CD14-positive monocyte (primary cell): ENCODE measurements at regions not wholly inside any gene's neighbourhood (a gene's known extent, or its start where the extent isn't known, plus 50 kb on each side); places are given as distances from the start of the nearest gene placed in this dataset.

Experiments used
- DNase-seq, 3 donors: peaks; one replicate each; pipeline ENCODE4 v3.0.0-alpha.2; 2011 to 2022
- H2AFZ ChIP-seq: 2 replicates; pipeline ENCODE4 v1.6.0; 2012; ENCODE audit warnings: mild to moderate bottlenecking, low read depth, low read length, inconsistent platforms; ENCODE audit not compliant: insufficient read depth, poor library complexity, severe bottlenecking
- H3K27ac ChIP-seq, 2 donors: 1 replicate in 1 of 2; 2 replicates in 1 of 2; pipeline ENCODE4 v1.5.1; 2012 to 2013; ENCODE audit warnings: low read length in 2 of 2, control low read depth in 1 of 2, inconsistent platforms in 1 of 2, low read depth in 1 of 2, mild to moderate bottlenecking in 1 of 2
- H3K27me3 ChIP-seq, 2 donors: one replicate each; pipeline versions ENCODE4 v1.6.0 to v1.6.1; 2011 to 2013; ENCODE audit warnings: low read length in 2 of 2; ENCODE audit not compliant: control insufficient read depth in 2 of 2, insufficient read depth in 2 of 2
- H3K36me3 ChIP-seq, 2 donors: replicated peaks in 1 of 2; 1 replicate in 1 of 2; 2 replicates in 1 of 2; pipeline versions ENCODE4 v1.5.1 to v1.6.1; 2012 to 2013; ENCODE audit warnings: low read length in 2 of 2, control low read depth in 1 of 2, inconsistent platforms in 1 of 2, mild to moderate bottlenecking in 1 of 2; ENCODE audit not compliant: insufficient read depth in 2 of 2, control insufficient read depth in 1 of 2
- H3K4me1 ChIP-seq, 2 donors: 1 replicate in 1 of 2; 2 replicates in 1 of 2; pipeline versions ENCODE4 v1.5.1 to v1.6.1; 2012 to 2013; ENCODE audit warnings: low read length in 2 of 2, control low read depth in 1 of 2, inconsistent platforms in 1 of 2, mild to moderate bottlenecking in 1 of 2, moderate library complexity in 1 of 2; ENCODE audit not compliant: insufficient read depth in 2 of 2, control insufficient read depth in 1 of 2
- H3K4me2 ChIP-seq: replicated peaks from 2 replicates; pipeline ENCODE3; 2012; ENCODE audit warnings: low read length, moderate library complexity, mild to moderate bottlenecking; ENCODE audit not compliant: poor library complexity, severe bottlenecking; ENCODE audit errors: extremely low read depth
- H3K4me3 ChIP-seq, 3 experiments: fragments of 200-600 bp in 1 of 3; sonication (generic) in 1 of 3; replicated peaks in 1 of 3; 1 replicate in 2 of 3; 2 replicates in 1 of 3; pipeline ENCODE4 v1.5.1; 2011 to 2013; ENCODE audit warnings: low read length in 3 of 3, mild to moderate bottlenecking in 3 of 3, control low read depth in 2 of 3, low read depth in 2 of 3, inconsistent platforms in 1 of 3, moderate library complexity in 1 of 3
- H3K79me2 ChIP-seq: 2 replicates; pipeline ENCODE4 v1.6.0; 2012; ENCODE audit warnings: mild to moderate bottlenecking, control low read depth, inconsistent platforms, low read length, moderate library complexity; ENCODE audit not compliant: insufficient read depth
- H3K9ac ChIP-seq: 2 replicates; pipeline ENCODE4 v1.6.0; 2017; ENCODE audit warnings: low read length, mild to moderate bottlenecking; ENCODE audit not compliant: insufficient read depth, poor library complexity, severe bottlenecking
- H3K9me3 ChIP-seq, 2 donors: replicated peaks in 1 of 2; 1 replicate in 1 of 2; 2 replicates in 1 of 2; pipeline versions ENCODE4 v1.5.1 to v1.6.1; 2012 to 2013; ENCODE audit warnings: low read length in 2 of 2, control low read depth in 1 of 2; ENCODE audit not compliant: control insufficient read depth in 1 of 2, insufficient read depth in 1 of 2
- H4K20me1 ChIP-seq: 2 replicates; pipeline ENCODE4 v1.6.0; 2012; ENCODE audit warnings: mild to moderate bottlenecking, low read length, control low read depth, moderate library complexity; ENCODE audit not compliant: insufficient read depth
- H3K27ac Mint-ChIP-seq, 7 donors: one replicate each; pipeline ENCODE4 v1.8.0; 2020; ENCODE audit warnings: mild to moderate bottlenecking in 7 of 7, mixed read lengths in 7 of 7, moderate library complexity in 6 of 7, inconsistent platforms in 2 of 7
- H3K27me3 Mint-ChIP-seq, 3 donors: one replicate each; pipeline ENCODE4 v1.8.0; 2021 to 2022; ENCODE audit warnings: low read depth in 3 of 3, mild to moderate bottlenecking in 3 of 3, mixed read lengths in 3 of 3, moderate library complexity in 3 of 3, inconsistent platforms in 1 of 3
- H3K36me3 Mint-ChIP-seq, 2 donors: one replicate each; pipeline ENCODE4 v1.8.0; 2020; ENCODE audit warnings: mixed read lengths in 2 of 2, inconsistent platforms in 1 of 2, mild to moderate bottlenecking in 1 of 2
- H3K4me1 Mint-ChIP-seq: one replicate; pipeline ENCODE4 v1.8.0; 2020; ENCODE audit warnings: mild to moderate bottlenecking, mixed read lengths
- H3K4me3 Mint-ChIP-seq, 2 donors: one replicate each; pipeline ENCODE4 v1.8.0; 2020; ENCODE audit warnings: mild to moderate bottlenecking in 2 of 2, mixed read lengths in 2 of 2, moderate library complexity in 1 of 2
- H3K9me3 Mint-ChIP-seq, 7 donors: one replicate each; pipeline ENCODE4 v1.8.0; 2020 to 2022; ENCODE audit warnings: mixed read lengths in 7 of 7, mild to moderate bottlenecking in 6 of 7, moderate library complexity in 6 of 7, inconsistent platforms in 2 of 7
- CTCF ChIP-seq: fragments of 200-600 bp; IDR thresholded peaks from one replicate; pipeline ENCODE4 v1.8.0; 2022; ENCODE audit warnings: antibody characterized with exemption, mild to moderate bottlenecking
- WGBS: methylation state at CpG from one replicate; pipeline ENCODE4 v1.1.5; 2013; ENCODE audit warnings: missing lambda C conversion rate; ENCODE audit not compliant: insufficient coverage; 5-methylcytosine and 5-hydroxymethylcytosine counted together
- intact Hi-C, 2 donors: fragments of 100-400 bp; cut with micrococcal nuclease; formaldehyde crosslinking; loops; one replicate each; pipeline versions ENCODE4 v1.15.0 to v1.15.1; 2023

- Histone ChIP-seq H3K4me2 (no peak overlapping the region), H4K20me1 (no peaks in the 10 kb centered on the region), H3K4me1 (no peaks in the 10 kb centered on the region), H3K9me3 (no peaks in the 10 kb centered on the region), H3K27me3 (no peaks in the 10 kb centered on the region), H3K36me3 (no peaks in the 10 kb centered on the region), H3K9ac (no peak overlapping the region), H3K4me3 (no peak overlapping the region), H2AFZ (no peak overlapping the region), H3K79me2 (no peaks in the 10 kb centered on the region), H3K27ac (no peak overlapping the region)
- Mint-ChIP-seq H3K27ac (no peak overlapping the region), H3K27me3 (no peaks in the 10 kb centered on the region), H3K4me1 (no peaks in the 10 kb centered on the region), H3K36me3 (no peaks in the 10 kb centered on the region), H3K9me3 (peaks cover 0 to 3% (median 0%) of the 10 kb centered on the region in 7 donors), H3K4me3 (no peak overlapping the region)
- 96% methylated on average over 5 of the region's 5 CpGs for WGBS
- intact Hi-C loops, result no loop called here
- no peak for TF ChIP-seq CTCF
- DNase-seq, result no peak
These were observed 505.9 kb upstream of the CTSO start for GRCh38 chr4:156459584-156459983.

GRCh38 chr4:156456830-156457229 lies 503.2 kb upstream of the CTSO start:
- DNase-seq, result no peak
- WGBS, result no CpG with 5 or more reads among the region's 2 CpGs
- H3K27ac Mint-ChIP-seq, result peak overlapping the region in 1 of 7 donors; percentile 57
- no peak overlapping the region for H3K4me3 Mint-ChIP-seq
- no peaks in the 10 kb centered on the region for H3K36me3 Mint-ChIP-seq
- Histone ChIP-seq H2AFZ (no peak overlapping the region), H3K36me3 (no peaks in the 10 kb centered on the region), H4K20me1 (no peaks in the 10 kb centered on the region), H3K79me2 (no peaks in the 10 kb centered on the region), H3K9ac (no peak overlapping the region), H3K4me1 (no peaks in the 10 kb centered on the region), H3K4me2 (no peak overlapping the region), H3K27ac (no peak overlapping the region), H3K4me3 (no peak overlapping the region), H3K9me3 (peaks cover 0 to 2% of the 10 kb centered on the region in 2 donors), H3K27me3 (no peaks in the 10 kb centered on the region)
- no peak for TF ChIP-seq CTCF
- H3K4me1 Mint-ChIP-seq, result no peaks in the 10 kb centered on the region
- intact Hi-C loops, result no loop called here
- peaks cover 0 to 6% (median 2%) of the 10 kb centered on the region in 7 donors for H3K9me3 Mint-ChIP-seq
- H3K27me3 Mint-ChIP-seq, result no peaks in the 10 kb centered on the region
